GM12878 (cell line): ENCODE measurements at regions not wholly inside any gene's neighbourhood (a gene's known extent, or its start where the extent isn't known, plus 50 kb on each side); places are given as distances from the start of the nearest gene placed in this dataset.

ENCODE experiments used
- ATAC-seq: fragments of 200-7000 bp; cut with Tn5 transposase; 3 replicates; pipeline ENCODE4 v1.9.1; 2020; ENCODE audit warnings: mild to moderate bottlenecking, moderate library complexity
- BruUV-seq: library from RNA; stranded (reverse); fragments of 400-500 nt; replicated peaks from 2 replicates; lab custom pipeline; 2021; lab: Mats Ljungman, UMichigan
- CTCF ChIA-PET: fragments of 300-600 bp; sonication (Branson Sonifier 250); formaldehyde crosslinking; extraction: SDS; loops from one replicate; lab custom pipeline; 2021; ENCODE audit warnings: inconsistent platforms; lab: Yijun Ruan, JAX
- POLR2A ChIA-PET: fragments of 350-600 bp; formaldehyde crosslinking; extraction: SDS; loops from one replicate; lab custom pipeline; 2021; ENCODE audit warnings: inconsistent platforms; lab: Charles Lee
- RAD21 ChIA-PET: fragments of 300-600 bp; sonication (Branson Sonifier 250); formaldehyde crosslinking; loops from one replicate; lab custom pipeline; 2023; ENCODE audit warnings: antibody characterized with exemption; ENCODE audit not compliant: unreplicated experiment; lab: Charles Lee
- SMC1A ChIA-PET: fragments of 300-600 bp; sonication (Branson Sonifier 250); formaldehyde crosslinking; loops from one replicate; lab custom pipeline; 2023; ENCODE audit not compliant: unreplicated experiment, uncharacterized antibody; lab: Charles Lee
- DNase-seq: peaks from one replicate; pipeline ENCODE4 v3.0.0-alpha.2; 2011; ENCODE audit warnings: low read depth, low spot score
- FAIRE-seq: peaks from 3 replicates; lab custom pipeline; 2011; peaks lifted over from hg19 to GRCh38; lab: Jason Lieb, UNC
- H2AFZ ChIP-seq: 2 replicates; pipeline ENCODE4 v1.6.0; 2011; ENCODE audit warnings: low read depth, low read length, control low read depth; ENCODE audit not compliant: control insufficient read depth
- H3K27ac ChIP-seq: 2 replicates; pipeline ENCODE4 v1.5.1; 2011; ENCODE audit warnings: control low read depth; ENCODE audit not compliant: control insufficient read depth, insufficient read depth
- H3K27me3 ChIP-seq, 2 experiments: replicated peaks in 1 of 2; 2 replicates each; pipeline versions ENCODE4 v1.6.0 to v1.6.1; 2011; ENCODE audit warnings: low read length in 1 of 2; ENCODE audit not compliant: control insufficient read depth in 2 of 2, insufficient read depth in 2 of 2
- H3K36me3 ChIP-seq, 2 experiments: 2 replicates each; pipeline ENCODE4 v1.5.1; 2011; ENCODE audit warnings: low read length in 1 of 2; ENCODE audit not compliant: control insufficient read depth in 2 of 2, insufficient read depth in 2 of 2
- H3K4me1 ChIP-seq: 2 replicates; pipeline ENCODE4 v1.6.1; 2011; ENCODE audit warnings: mild to moderate bottlenecking, low read length, moderate library complexity, mixed read lengths; ENCODE audit not compliant: control insufficient read depth, insufficient read depth
- H3K4me2 ChIP-seq: 2 replicates; pipeline ENCODE4 v1.6.0; 2011; ENCODE audit warnings: control low read depth; ENCODE audit not compliant: control insufficient read depth, insufficient read depth
- H3K4me3 ChIP-seq: fragments of 200-600 bp; sonication (generic); 2 replicates; pipeline ENCODE4 v1.5.1; 2016
- H3K79me2 ChIP-seq: 2 replicates; pipeline ENCODE4 v1.6.0; 2011; ENCODE audit warnings: low read length; ENCODE audit not compliant: control insufficient read depth, insufficient read depth
- H3K9ac ChIP-seq: 2 replicates; pipeline ENCODE4 v1.8.0; 2011; ENCODE audit warnings: low read length, control low read depth, mixed read lengths; ENCODE audit not compliant: control insufficient read depth, insufficient read depth
- H3K9me3 ChIP-seq: replicated peaks from 3 replicates; pipeline ENCODE4 v1.5.1; 2011; ENCODE audit warnings: mild to moderate bottlenecking, low read length; ENCODE audit not compliant: control insufficient read depth, insufficient read depth
- H4K20me1 ChIP-seq: 2 replicates; pipeline ENCODE4 v1.6.0; 2011; ENCODE audit not compliant: control insufficient read depth, insufficient read depth
- NR2C2 ChIP-seq: IDR thresholded peaks from 2 replicates; pipeline ENCODE4 v1.6.1; 2011; ENCODE audit warnings: borderline replicate concordance, low read depth; ENCODE audit not compliant: control insufficient read depth, insufficient read length
- SMC3 ChIP-seq: IDR thresholded peaks from 2 replicates; pipeline ENCODE4 v1.6.1; 2011; ENCODE audit warnings: low read length, improper control_type of control experiment, borderline replicate concordance
- ZNF24 ChIP-seq: fragments of 450-650 bp; IDR thresholded peaks from 2 replicates; pipeline ENCODE4 v1.6.1; 2017; ENCODE audit warnings: antibody characterized with exemption, mild to moderate bottlenecking
- ZZZ3 ChIP-seq: IDR thresholded peaks from 2 replicates; pipeline ENCODE4 v1.6.1; 2011; ENCODE audit warnings: low read depth; ENCODE audit not compliant: control insufficient read depth, insufficient read length
- WGBS: methylation state at CpG from one replicate; pipeline ENCODE4 v1.1.6; 2016; ENCODE audit warnings: low lambda C conversion rate; ENCODE audit not compliant: insufficient replicate concordance, insufficient coverage; ENCODE audit errors: missing lambda C conversion rate; 5-methylcytosine and 5-hydroxymethylcytosine counted together
- in situ Hi-C: fragments of 300-500 bp; cut with MboI; formaldehyde crosslinking; loops from 9 replicates; pipeline ENCODE4 v1.14.3; 2018; ENCODE audit warnings: mixed read lengths
- intact Hi-C: fragments of 100-400 bp; cut with micrococcal nuclease; formaldehyde crosslinking; loops from one replicate; pipeline ENCODE4 v1.14.2; 2022; ENCODE audit not compliant: unreplicated experiment
- TF ChIP-seq, protein P1 (sequence below): IDR thresholded peaks from 2 replicates; pipeline ENCODE4 v1.6.1; 2011; ENCODE audit warnings: mild to moderate bottlenecking, low read depth, low read length, moderate library complexity; ENCODE audit not compliant: insufficient replicate concordance
- TF ChIP-seq, protein P2 (sequence below): fragments of 450-650 bp; IDR thresholded peaks from 2 replicates; pipeline ENCODE4 v1.6.1; 2017; ENCODE audit warnings: mild to moderate bottlenecking

DNA sequence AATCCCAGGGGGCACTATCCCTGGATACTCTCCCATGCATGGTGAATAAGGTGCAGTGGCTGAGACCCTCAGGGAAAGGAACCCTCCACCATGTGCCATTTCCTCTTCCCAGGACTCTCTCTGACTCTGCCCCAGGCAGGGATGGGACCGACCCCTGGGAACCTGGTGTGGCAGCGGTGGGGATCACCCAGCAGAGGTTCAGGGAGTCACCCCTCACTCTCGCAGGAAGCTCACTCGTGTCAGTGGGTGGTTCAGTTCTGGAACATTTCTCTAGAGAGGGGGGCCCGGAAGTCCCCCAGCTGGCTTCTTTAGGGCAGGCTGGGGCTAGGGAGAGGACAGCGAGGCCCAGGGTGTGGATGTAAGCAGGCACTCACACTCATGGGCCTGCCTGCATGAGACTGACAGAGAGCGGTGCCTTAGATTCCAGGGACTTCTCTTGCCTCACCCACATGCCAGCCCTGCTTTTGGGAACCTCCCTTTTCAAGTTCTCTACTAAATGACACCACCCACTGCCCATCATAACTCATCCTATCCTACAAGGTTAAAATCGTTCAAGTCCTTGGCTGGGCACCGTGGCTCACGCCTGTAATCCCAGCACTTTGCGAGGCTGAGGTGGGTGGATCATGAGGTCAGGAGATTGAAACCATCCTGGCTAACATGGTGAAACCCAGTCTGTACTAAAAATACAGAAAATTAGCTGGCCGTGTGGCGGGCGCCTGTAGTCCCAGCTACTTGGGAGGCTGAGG is 109.7 kb upstream of the SDK2 start:
- intact Hi-C loops = no loop called here
- DNase-seq (no peak), FAIRE-seq (no peak), ATAC-seq (no peak)
- no peaks in the 10 kb centered on the region for H3K4me1 ChIP-seq
- no peak overlapping the region for H3K4me2 ChIP-seq
- TF ChIP-seq, protein P1, sequence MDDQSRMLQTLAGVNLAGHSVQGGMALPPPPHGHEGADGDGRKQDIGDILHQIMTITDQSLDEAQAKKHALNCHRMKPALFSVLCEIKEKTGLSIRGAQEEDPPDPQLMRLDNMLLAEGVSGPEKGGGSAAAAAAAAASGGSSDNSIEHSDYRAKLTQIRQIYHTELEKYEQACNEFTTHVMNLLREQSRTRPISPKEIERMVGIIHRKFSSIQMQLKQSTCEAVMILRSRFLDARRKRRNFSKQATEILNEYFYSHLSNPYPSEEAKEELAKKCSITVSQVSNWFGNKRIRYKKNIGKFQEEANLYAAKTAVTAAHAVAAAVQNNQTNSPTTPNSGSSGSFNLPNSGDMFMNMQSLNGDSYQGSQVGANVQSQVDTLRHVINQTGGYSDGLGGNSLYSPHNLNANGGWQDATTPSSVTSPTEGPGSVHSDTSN = no peak
- no peak for TF ChIP-seq NR2C2
- no peak for TF ChIP-seq ZZZ3
- TF ChIP-seq ZNF24 = no peak
- TF ChIP-seq SMC3 = no peak
- H3K27ac ChIP-seq = no peak overlapping the region
- in situ Hi-C loops = no loop called here
- H3K9me3 ChIP-seq = no peaks in the 10 kb centered on the region
- ChIA-PET RAD21 (no interaction called here), SMC1A (no interaction called here), CTCF (no interaction called here), POLR2A (no interaction called here)
- BruUV-seq = no TSS peak
- no peaks in the 10 kb centered on the region; a peak in 1 of 4 replicates for H3K27me3 ChIP-seq
- H4K20me1 ChIP-seq = no peaks in the 10 kb centered on the region
- no peak overlapping the region for H3K9ac ChIP-seq
- H3K36me3 ChIP-seq = no peaks in the 10 kb centered on the region
- 40% methylated on average over 14 of the region's 14 CpGs for whole genome bisulfite sequencing
- H3K4me3 ChIP-seq = no peak overlapping the region
- H2AFZ ChIP-seq = no peak overlapping the region
- no peaks in the 10 kb centered on the region for H3K79me2 ChIP-seq

DNA sequence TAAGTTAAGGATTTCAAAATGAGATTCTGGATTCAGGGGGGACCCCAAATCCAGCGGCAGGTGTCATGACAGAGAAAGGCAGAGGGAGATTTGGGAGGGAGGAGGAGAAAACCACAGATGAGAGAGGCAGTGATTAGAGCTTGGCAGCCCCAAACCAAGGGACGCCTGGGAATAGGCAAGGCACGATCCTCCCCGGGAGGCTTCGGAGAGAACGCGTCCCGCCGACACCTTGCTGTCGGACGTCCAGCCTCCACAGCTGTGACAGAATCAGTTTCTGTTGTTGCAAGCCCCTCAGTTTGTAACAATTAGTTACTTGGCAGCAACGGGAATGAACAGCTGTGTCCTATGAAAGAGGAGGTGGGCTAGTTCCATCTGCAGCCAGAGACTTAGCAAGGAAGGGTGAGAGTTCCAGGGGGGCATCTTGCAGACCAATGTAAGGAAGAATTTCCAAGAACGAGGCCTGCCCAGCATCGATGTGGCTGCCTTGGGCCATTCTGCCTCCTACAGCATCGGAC is 110.7 kb upstream of the SDK2 start:
- Histone ChIP-seq H3K36me3 (no peaks in the 10 kb centered on the region), H3K79me2 (no peaks in the 10 kb centered on the region), H3K4me1 (no peaks in the 10 kb centered on the region), H3K9ac (no peak overlapping the region), H3K4me2 (no peak overlapping the region), H3K4me3 (no peak overlapping the region), H4K20me1 (no peaks in the 10 kb centered on the region), H2AFZ (no peak overlapping the region), H3K27ac (no peak overlapping the region), H3K9me3 (no peaks in the 10 kb centered on the region), H3K27me3 (no peaks in the 10 kb centered on the region; a peak in 1 of 4 replicates)
- ChIA-PET CTCF (no interaction called here), RAD21 (no interaction called here), SMC1A (no interaction called here), POLR2A (interaction anchor here (0.6 kb wide), 1 partner anchor 550 kb away, joined by 9 read pairs; no protein-coding TSS in a partner anchor)
- TF ChIP-seq, protein P2, sequence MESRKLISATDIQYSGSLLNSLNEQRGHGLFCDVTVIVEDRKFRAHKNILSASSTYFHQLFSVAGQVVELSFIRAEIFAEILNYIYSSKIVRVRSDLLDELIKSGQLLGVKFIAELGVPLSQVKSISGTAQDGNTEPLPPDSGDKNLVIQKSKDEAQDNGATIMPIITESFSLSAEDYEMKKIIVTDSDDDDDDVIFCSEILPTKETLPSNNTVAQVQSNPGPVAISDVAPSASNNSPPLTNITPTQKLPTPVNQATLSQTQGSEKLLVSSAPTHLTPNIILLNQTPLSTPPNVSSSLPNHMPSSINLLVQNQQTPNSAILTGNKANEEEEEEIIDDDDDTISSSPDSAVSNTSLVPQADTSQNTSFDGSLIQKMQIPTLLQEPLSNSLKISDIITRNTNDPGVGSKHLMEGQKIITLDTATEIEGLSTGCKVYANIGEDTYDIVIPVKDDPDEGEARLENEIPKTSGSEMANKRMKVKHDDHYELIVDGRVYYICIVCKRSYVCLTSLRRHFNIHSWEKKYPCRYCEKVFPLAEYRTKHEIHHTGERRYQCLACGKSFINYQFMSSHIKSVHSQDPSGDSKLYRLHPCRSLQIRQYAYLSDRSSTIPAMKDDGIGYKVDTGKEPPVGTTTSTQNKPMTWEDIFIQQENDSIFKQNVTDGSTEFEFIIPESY = no peak
- FAIRE-seq (no peak), ATAC-seq (no peak), DNase-seq (no peak)
- no TSS peak for BruUV-seq
- intact Hi-C loops (no loop called here), in situ Hi-C loops (no loop called here)
- 46% methylated on average over 15 of the region's 15 CpGs for WGBS
